ENCODE measurements at regions not wholly inside any gene's neighbourhood (a gene's known extent, or its start where the extent isn't known, plus 50 kb on each side); places are given as distances from the start of the nearest gene placed in this dataset.

GRCh38 chr1:234861761-234862160 is 251.8 kb upstream of the IRF2BP2 start:
- no peak for DNase-seq (ENCODE audit: extremely low read depth, insufficient read length)
- H3K4me3 ChIP-seq (replicated peaks; ENCODE audit: low read depth, low read length): no peak overlapping the region
- no peaks in the 10 kb centered on the region for H3K36me3 ChIP-seq (ENCODE audit: control insufficient read depth, insufficient read depth, low read length)
- no peaks in the 10 kb centered on the region for H3K27me3 ChIP-seq (replicated peaks; ENCODE audit: control insufficient read depth, insufficient read depth, low read length)
- no peak for TF ChIP-seq CTCF (IDR thresholded peaks at IDR 0.05; ENCODE audit: insufficient read depth, low read length, poor library complexity, severe bottlenecking)

DNA sequence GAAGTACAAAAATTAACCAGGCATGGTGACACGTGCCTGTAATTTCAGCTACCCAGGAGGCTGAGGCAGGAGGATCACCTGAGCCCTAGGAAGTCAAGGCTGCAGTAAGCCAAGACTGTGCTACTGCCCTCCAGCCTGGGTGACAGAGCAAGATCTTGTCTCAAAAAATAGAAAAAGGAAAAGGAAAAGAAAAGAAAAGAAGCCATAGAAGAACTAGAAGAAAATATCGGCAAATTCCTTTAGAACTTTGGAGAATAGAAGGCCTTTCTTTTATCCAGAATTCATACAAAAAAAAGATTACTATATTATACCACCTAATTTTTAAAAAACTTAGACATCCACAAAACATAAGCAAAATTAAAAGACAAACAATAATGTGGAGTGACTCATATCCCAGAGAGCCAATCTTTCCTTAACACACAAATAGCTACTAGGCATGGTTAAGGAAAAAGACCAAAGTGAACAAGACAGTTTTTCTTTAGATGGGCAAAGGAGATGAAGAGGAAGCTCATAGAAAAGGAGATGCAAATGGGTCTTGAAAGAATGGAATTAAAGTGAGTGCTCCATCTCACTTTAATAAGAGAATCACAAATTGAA is 251.1 kb upstream of the IRF2BP2 start:
- H3K27me3 ChIP-seq (replicated peaks; ENCODE audit: control insufficient read depth, insufficient read depth, low read length): no peaks in the 10 kb centered on the region
- H3K36me3 ChIP-seq (ENCODE audit: control insufficient read depth, insufficient read depth, low read length): no peaks in the 10 kb centered on the region
- no peak for DNase-seq (ENCODE audit: extremely low read depth, insufficient read length)
- no peak overlapping the region for H3K4me3 ChIP-seq (replicated peaks; ENCODE audit: low read depth, low read length)
- TF ChIP-seq CTCF (IDR thresholded peaks at IDR 0.05; ENCODE audit: insufficient read depth, low read length, poor library complexity, severe bottlenecking): no peak

DNA sequence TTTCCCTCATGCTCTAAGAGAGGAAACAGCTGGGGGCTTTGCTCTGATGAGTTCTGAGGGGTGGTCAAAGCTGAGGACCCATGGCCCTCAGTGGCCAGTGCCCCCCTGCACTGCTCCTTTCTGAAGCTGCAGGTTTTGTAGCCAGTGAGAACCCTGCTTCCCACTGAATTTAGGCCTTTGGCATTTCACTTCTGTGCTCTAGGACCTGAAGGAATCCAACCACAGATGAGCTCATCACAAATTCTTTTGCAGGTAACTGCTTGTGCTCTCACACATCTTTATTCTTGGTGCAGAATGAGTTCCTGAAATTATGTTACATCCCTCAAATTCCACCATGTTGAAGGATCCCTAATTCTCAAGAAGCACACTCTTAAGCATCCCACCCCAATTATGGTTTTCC is 248.7 kb upstream of the IRF2BP2 start:
- Histone ChIP-seq H3K27me3 (replicated peaks; ENCODE audit: control insufficient read depth, insufficient read depth, low read length) (no peaks in the 10 kb centered on the region), H3K4me3 (replicated peaks; ENCODE audit: low read depth, low read length) (no peak overlapping the region), H3K36me3 (ENCODE audit: control insufficient read depth, insufficient read depth, low read length) (no peaks in the 10 kb centered on the region)
- no peak for TF ChIP-seq CTCF (IDR thresholded peaks at IDR 0.05; ENCODE audit: insufficient read depth, low read length, poor library complexity, severe bottlenecking)
- DNase-seq (ENCODE audit: extremely low read depth, insufficient read length): no peak

DNA sequence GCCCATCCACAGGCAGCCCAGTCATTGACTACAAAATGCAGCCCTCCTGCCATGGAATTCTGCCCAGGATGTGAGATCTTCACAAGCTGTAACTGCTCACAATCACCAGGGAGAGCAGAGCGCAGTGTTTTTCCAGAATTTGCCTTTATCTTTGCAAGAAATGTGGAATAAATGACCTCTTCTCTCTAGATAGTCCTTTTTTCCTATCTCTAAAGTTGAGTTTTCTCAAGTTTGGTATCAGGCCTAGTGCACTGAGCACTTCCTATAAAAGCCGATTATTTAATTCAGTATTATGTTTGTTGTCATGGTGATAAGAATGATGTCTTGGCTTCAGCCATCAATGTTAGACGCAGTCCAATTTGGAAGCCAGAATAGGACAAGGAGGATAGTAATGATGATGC is 246.9 kb upstream of the IRF2BP2 start:
- no peaks in the 10 kb centered on the region for H3K36me3 ChIP-seq (ENCODE audit: control insufficient read depth, insufficient read depth, low read length)
- no peak overlapping the region for H3K4me3 ChIP-seq (replicated peaks; ENCODE audit: low read depth, low read length)
- TF ChIP-seq CTCF (IDR thresholded peaks at IDR 0.05; ENCODE audit: insufficient read depth, low read length, poor library complexity, severe bottlenecking): no peak
- no peak for DNase-seq (ENCODE audit: extremely low read depth, insufficient read length)
- no peaks in the 10 kb centered on the region for H3K27me3 ChIP-seq (replicated peaks; ENCODE audit: control insufficient read depth, insufficient read depth, low read length)

GRCh38 chr1:234855851-234856250 is 245.9 kb upstream of the IRF2BP2 start:
- DNase-seq (ENCODE audit: extremely low read depth, insufficient read length): no peak
- no peak overlapping the region for H3K4me3 ChIP-seq (replicated peaks; ENCODE audit: low read depth, low read length)
- TF ChIP-seq CTCF (IDR thresholded peaks at IDR 0.05; ENCODE audit: insufficient read depth, low read length, poor library complexity, severe bottlenecking): no peak
- no peaks in the 10 kb centered on the region for H3K36me3 ChIP-seq (ENCODE audit: control insufficient read depth, insufficient read depth, low read length)
- H3K27me3 ChIP-seq (replicated peaks; ENCODE audit: control insufficient read depth, insufficient read depth, low read length): no peaks in the 10 kb centered on the region

GRCh38 chr1:234854645-234855039 is 244.7 kb upstream of the IRF2BP2 start:
- Histone ChIP-seq H3K27me3 (replicated peaks; ENCODE audit: control insufficient read depth, insufficient read depth, low read length) (no peaks in the 10 kb centered on the region), H3K36me3 (ENCODE audit: control insufficient read depth, insufficient read depth, low read length) (no peaks in the 10 kb centered on the region)
- no peak for TF ChIP-seq CTCF (IDR thresholded peaks at IDR 0.05; ENCODE audit: insufficient read depth, low read length, poor library complexity, severe bottlenecking)

More at GRCh38 chr1:234854645-234855039, 244.7 kb upstream of the IRF2BP2 start:
- H3K4me3 ChIP-seq (replicated peaks; ENCODE audit: low read depth, low read length): no peak overlapping the region
- DNase-seq (ENCODE audit: extremely low read depth, insufficient read length): no peak

Data from GM06990 (cell line).